ENCODE measurements at regions not wholly inside any gene's neighbourhood (a gene's known extent, or its start where the extent isn't known, plus 50 kb on each side); places are given as distances from the start of the nearest gene placed in this dataset.

DNA sequence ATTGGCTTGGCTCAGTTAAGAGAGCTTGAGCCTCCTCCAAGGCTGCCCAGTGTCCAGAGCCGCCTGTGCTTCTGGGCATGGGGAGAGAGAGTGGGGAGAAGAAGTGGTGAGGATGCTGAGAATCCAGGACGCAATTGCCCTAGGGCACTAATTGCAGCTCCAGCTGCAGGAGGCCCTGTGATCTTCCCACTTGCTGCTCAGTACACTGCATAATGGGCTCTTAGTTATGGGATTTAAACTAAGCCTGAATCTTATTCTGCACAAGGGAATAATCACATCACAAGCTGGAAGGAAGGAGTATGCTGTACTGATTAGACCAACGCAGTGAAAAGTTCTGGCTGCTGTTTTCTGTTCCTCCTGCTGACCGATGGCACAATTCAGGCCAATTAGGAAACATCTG is 101.0 kb upstream of the PRMT8 start:
- TF ChIP-seq, protein P1, sequence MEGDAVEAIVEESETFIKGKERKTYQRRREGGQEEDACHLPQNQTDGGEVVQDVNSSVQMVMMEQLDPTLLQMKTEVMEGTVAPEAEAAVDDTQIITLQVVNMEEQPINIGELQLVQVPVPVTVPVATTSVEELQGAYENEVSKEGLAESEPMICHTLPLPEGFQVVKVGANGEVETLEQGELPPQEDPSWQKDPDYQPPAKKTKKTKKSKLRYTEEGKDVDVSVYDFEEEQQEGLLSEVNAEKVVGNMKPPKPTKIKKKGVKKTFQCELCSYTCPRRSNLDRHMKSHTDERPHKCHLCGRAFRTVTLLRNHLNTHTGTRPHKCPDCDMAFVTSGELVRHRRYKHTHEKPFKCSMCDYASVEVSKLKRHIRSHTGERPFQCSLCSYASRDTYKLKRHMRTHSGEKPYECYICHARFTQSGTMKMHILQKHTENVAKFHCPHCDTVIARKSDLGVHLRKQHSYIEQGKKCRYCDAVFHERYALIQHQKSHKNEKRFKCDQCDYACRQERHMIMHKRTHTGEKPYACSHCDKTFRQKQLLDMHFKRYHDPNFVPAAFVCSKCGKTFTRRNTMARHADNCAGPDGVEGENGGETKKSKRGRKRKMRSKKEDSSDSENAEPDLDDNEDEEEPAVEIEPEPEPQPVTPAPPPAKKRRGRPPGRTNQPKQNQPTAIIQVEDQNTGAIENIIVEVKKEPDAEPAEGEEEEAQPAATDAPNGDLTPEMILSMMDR (IDR thresholded peaks at IDR 0.05; ENCODE audit: insufficient read depth, low read length) = no peak
- TF ChIP-seq GABPA (IDR thresholded peaks at IDR 0.05; ENCODE audit: low read depth) = no peak
- TF ChIP-seq POLR2AphosphoS5 (IDR thresholded peaks at IDR 0.05; ENCODE audit: low read depth) = no peak

Data from HL-60 (cell line).